ENCODE measurements at regions not wholly inside any gene's neighbourhood (a gene's known extent, or its start where the extent isn't known, plus 50 kb on each side); places are given as distances from the start of the nearest gene placed in this dataset.
A peak's percentile ranks its signal among the peaks of the same experiment; 100 is the strongest.

DNA sequence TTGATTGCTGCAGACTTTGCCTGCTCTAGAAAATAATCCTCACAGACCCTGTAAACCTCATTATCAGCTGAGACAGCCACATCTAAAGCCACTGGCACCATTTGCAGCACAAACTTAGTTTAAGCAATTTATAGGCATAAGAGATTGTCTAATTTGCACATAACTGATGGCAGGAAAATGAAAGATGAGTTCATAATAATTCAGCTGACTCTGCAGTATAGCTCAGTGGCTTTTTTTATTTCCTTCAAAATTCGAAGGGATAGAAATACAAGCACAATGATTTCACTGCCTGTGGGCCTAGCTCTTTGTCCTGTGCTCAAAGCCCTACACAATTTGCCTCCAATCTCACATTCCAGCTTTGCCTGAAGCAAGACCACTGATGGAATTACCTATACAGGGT is 341.2 kb downstream of the RAD51AP2 start:
- Histone ChIP-seq H3K9ac (ENCODE audit: low read length in 3 of 3) (no peak overlapping the region), H3K4me1 (ENCODE audit: control insufficient read depth in 2 of 3, insufficient read depth in 2 of 3, low read depth in 1 of 3, low read length in 3 of 3) (no peaks in the 10 kb centered on the region), H3K27ac (ENCODE audit: low read depth in 2 of 2, low read length in 2 of 2) (no peak overlapping the region), H3K27me3 (ENCODE audit: control insufficient read depth, insufficient read depth, low read length) (no peaks in the 10 kb centered on the region), H3K36me3 (ENCODE audit: control insufficient read depth in 2 of 3, insufficient read depth in 3 of 3, low read length in 3 of 3) (no peaks in the 10 kb centered on the region), H3K4me3 (ENCODE audit: low read length in 3 of 3) (no peak overlapping the region), H3K9me3 (ENCODE audit: control insufficient read depth in 2 of 3, insufficient read depth in 1 of 3, low read length in 3 of 3) (no peaks in the 10 kb centered on the region)
- FAIRE-seq (no peak), DNase-seq (no peak)
- TF ChIP-seq, protein P1, sequence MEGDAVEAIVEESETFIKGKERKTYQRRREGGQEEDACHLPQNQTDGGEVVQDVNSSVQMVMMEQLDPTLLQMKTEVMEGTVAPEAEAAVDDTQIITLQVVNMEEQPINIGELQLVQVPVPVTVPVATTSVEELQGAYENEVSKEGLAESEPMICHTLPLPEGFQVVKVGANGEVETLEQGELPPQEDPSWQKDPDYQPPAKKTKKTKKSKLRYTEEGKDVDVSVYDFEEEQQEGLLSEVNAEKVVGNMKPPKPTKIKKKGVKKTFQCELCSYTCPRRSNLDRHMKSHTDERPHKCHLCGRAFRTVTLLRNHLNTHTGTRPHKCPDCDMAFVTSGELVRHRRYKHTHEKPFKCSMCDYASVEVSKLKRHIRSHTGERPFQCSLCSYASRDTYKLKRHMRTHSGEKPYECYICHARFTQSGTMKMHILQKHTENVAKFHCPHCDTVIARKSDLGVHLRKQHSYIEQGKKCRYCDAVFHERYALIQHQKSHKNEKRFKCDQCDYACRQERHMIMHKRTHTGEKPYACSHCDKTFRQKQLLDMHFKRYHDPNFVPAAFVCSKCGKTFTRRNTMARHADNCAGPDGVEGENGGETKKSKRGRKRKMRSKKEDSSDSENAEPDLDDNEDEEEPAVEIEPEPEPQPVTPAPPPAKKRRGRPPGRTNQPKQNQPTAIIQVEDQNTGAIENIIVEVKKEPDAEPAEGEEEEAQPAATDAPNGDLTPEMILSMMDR (IDR thresholded peaks at IDR 0.05; ENCODE audit: borderline replicate concordance, extremely low read depth, insufficient read depth): no peak
- intact Hi-C loops (cut with DNase I): no loop called here

DNA sequence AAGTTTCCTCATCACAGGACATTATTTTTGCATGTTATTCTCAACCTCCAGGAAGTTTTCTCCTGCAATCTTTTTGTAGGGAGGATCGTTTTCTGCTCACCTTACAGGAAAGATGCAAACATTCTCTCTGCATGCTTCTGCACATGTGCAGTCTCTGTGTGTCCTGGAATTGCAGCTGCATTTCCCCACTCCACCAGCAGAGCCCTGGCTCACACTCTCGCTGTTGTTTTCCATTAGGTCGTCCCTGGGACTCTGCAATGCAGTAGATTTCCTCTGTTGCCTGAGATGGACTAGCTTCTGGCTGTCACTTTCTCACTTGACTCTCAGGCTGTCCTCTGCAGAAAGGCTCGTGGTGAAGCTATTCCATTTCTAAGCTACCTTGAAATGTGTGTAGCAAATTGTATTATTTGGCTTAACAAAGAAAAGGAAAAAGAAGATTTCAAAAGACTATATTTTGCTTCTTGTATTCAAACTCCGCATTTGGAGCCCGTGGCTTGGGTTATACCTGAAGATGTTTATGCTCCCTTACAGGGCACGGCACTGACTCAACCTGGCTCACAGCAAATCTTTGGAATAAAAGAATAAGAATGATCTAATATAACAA is 346.7 kb downstream of the RAD51AP2 start:
- FAIRE-seq (no peak), DNase-seq (peak in 4 of 5 donors; percentile 39 to 62 (median 50))
- Histone ChIP-seq H3K27ac (ENCODE audit: low read depth in 2 of 2, low read length in 2 of 2) (no peak overlapping the region), H3K9ac (ENCODE audit: low read length in 3 of 3) (no peak overlapping the region), H3K36me3 (ENCODE audit: control insufficient read depth in 2 of 3, insufficient read depth in 3 of 3, low read length in 3 of 3) (no peaks in the 10 kb centered on the region), H3K4me1 (ENCODE audit: control insufficient read depth in 2 of 3, insufficient read depth in 2 of 3, low read depth in 1 of 3, low read length in 3 of 3) (no peaks in the 10 kb centered on the region), H3K4me3 (ENCODE audit: low read length in 3 of 3) (no peak overlapping the region), H3K9me3 (ENCODE audit: control insufficient read depth in 2 of 3, insufficient read depth in 1 of 3, low read length in 3 of 3) (no peaks in the 10 kb centered on the region), H3K27me3 (ENCODE audit: control insufficient read depth, insufficient read depth, low read length) (no peaks in the 10 kb centered on the region)
- intact Hi-C loops (cut with DNase I): no loop called here
- TF ChIP-seq, protein P1 (IDR thresholded peaks at IDR 0.05; ENCODE audit: borderline replicate concordance, extremely low read depth, insufficient read depth): peak; percentile 46

DNA sequence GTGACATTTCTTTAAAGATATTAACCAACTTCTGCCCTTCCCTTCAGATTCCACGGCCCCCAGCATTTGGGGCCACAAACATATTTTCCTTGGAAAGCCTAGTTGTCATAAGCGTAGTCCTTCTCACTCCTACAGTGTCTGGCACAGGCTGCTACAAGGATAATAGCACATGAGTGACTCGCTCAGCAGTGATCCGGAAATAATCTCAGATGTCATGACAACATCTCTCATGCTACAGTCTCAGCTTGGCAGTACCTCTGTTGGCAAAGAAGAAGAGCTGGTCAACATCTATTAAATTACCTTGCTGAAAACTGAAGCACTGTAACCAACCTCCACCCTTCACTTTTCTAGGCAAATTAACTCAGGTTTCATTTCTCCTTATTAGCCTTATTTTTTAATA is 351.7 kb downstream of the RAD51AP2 start:
- peak in 2 of 5 donors; percentile 35 to 44 for DNase-seq
- no peaks in the 10 kb centered on the region for H3K27me3 ChIP-seq (ENCODE audit: control insufficient read depth, insufficient read depth, low read length)
- intact Hi-C loops (cut with DNase I): no loop called here
- FAIRE-seq: no peak
- H3K36me3 ChIP-seq (ENCODE audit: control insufficient read depth in 2 of 3, insufficient read depth in 3 of 3, low read length in 3 of 3): no peaks in the 10 kb centered on the region
- no peak overlapping the region for H3K4me3 ChIP-seq (ENCODE audit: low read length in 3 of 3)
- H3K4me1 ChIP-seq (ENCODE audit: control insufficient read depth in 2 of 3, insufficient read depth in 2 of 3, low read depth in 1 of 3, low read length in 3 of 3): no peaks in the 10 kb centered on the region
- TF ChIP-seq, protein P1 (IDR thresholded peaks at IDR 0.05; ENCODE audit: borderline replicate concordance, extremely low read depth, insufficient read depth): no peak
- no peaks in the 10 kb centered on the region for H3K9me3 ChIP-seq (ENCODE audit: control insufficient read depth in 2 of 3, insufficient read depth in 1 of 3, low read length in 3 of 3)
- H3K9ac ChIP-seq (ENCODE audit: low read length in 3 of 3): no peak overlapping the region
- no peak overlapping the region for H3K27ac ChIP-seq (ENCODE audit: low read depth in 2 of 2, low read length in 2 of 2)

DNA sequence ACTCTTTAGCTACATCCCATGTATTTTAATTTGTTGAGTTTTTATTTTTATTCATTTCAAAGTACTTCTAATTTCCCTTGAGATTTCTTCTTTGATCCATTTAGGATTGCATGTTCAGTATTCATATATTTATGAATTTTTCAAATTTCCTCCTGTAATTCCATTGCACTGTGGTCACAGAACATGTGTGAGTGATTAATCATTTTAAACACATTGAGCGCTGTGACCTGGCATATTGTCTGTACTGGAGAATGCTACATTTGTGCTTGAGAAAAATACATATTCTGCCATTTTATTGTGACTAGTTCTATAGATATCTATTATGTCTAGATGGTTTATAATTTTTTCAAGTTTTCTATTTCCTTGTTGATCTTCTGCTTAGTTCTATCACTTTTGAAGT is 353.7 kb downstream of the RAD51AP2 start:
- Histone ChIP-seq H3K27ac (ENCODE audit: low read depth in 2 of 2, low read length in 2 of 2) (no peak overlapping the region), H3K4me1 (ENCODE audit: control insufficient read depth in 2 of 3, insufficient read depth in 2 of 3, low read depth in 1 of 3, low read length in 3 of 3) (no peaks in the 10 kb centered on the region), H3K9ac (ENCODE audit: low read length in 3 of 3) (no peak overlapping the region), H3K36me3 (ENCODE audit: control insufficient read depth in 2 of 3, insufficient read depth in 3 of 3, low read length in 3 of 3) (no peaks in the 10 kb centered on the region), H3K27me3 (ENCODE audit: control insufficient read depth, insufficient read depth, low read length) (no peaks in the 10 kb centered on the region), H3K9me3 (ENCODE audit: control insufficient read depth in 2 of 3, insufficient read depth in 1 of 3, low read length in 3 of 3) (no peaks in the 10 kb centered on the region), H3K4me3 (ENCODE audit: low read length in 3 of 3) (no peak overlapping the region)
- intact Hi-C loops (cut with DNase I): no loop called here
- TF ChIP-seq, protein P1 (IDR thresholded peaks at IDR 0.05; ENCODE audit: borderline replicate concordance, extremely low read depth, insufficient read depth): no peak
- DNase-seq: no peak
- FAIRE-seq: no peak
